IMR-90 (cell line): ENCODE measurements at regions not wholly inside any gene's neighbourhood (a gene's known extent, or its start where the extent isn't known, plus 50 kb on each side); places are given as distances from the start of the nearest gene placed in this dataset.

Source experiments
- ATAC-seq: fragments of 200-7000 bp; cut with Tn5 transposase; 2 replicates; pipeline ENCODE4 v1.9.1; 2020; ENCODE audit warnings: low read depth, mild to moderate bottlenecking, moderate library complexity
- BruUV-seq: library from RNA; stranded (reverse); fragments of 400-500 nt; replicated peaks from 2 replicates; lab custom pipeline; 2021; lab: Mats Ljungman, UMichigan
- CTCF ChIA-PET: fragments of 300-600 bp; formaldehyde crosslinking; extraction: SDS; loops from one replicate; lab custom pipeline; 2021; ENCODE audit warnings: antibody characterized with exemption; lab: Yijun Ruan, JAX
- POLR2A ChIA-PET: fragments of 300-600 bp; sonication (Branson Sonifier 250); formaldehyde crosslinking; loops from one replicate; lab custom pipeline; 2022; ENCODE audit warnings: antibody characterized with exemption; ENCODE audit not compliant: unreplicated experiment; lab: Charles Lee
- DNase-seq: peaks from one replicate; pipeline ENCODE4 v3.0.0; 2013
- H2AFZ ChIP-seq: replicated peaks from 2 replicates; pipeline ENCODE3; 2013; ENCODE audit warnings: low read length, mild to moderate bottlenecking; ENCODE audit not compliant: poor library complexity
- H2AK5ac ChIP-seq: 2 replicates; pipeline ENCODE4 v1.6.1; 2013; ENCODE audit warnings: low read depth, low read length, inconsistent platforms
- H2AK9ac ChIP-seq: replicated peaks from 2 replicates; pipeline ENCODE3; 2013; ENCODE audit warnings: mild to moderate bottlenecking, low read depth, low read length, moderate library complexity; ENCODE audit not compliant: poor library complexity
- H2BK120ac ChIP-seq: 2 replicates; pipeline ENCODE4 v1.6.1; 2013; ENCODE audit warnings: low read depth, low read length, inconsistent platforms
- H2BK15ac ChIP-seq: 3 replicates; pipeline ENCODE4 v1.6.1; 2013; ENCODE audit warnings: low read depth, low read length, inconsistent platforms
- H2BK20ac ChIP-seq: 2 replicates; pipeline ENCODE4 v1.6.1; 2013; ENCODE audit warnings: low read depth, mild to moderate bottlenecking, inconsistent platforms, low read length, moderate library complexity
- H2BK5ac ChIP-seq: 2 replicates; pipeline ENCODE4 v1.6.1; 2013; ENCODE audit warnings: mild to moderate bottlenecking, low read depth, low read length, inconsistent platforms; ENCODE audit not compliant: poor library complexity, severe bottlenecking
- H3K14ac ChIP-seq: replicated peaks from 2 replicates; pipeline ENCODE4 v1.6.1; 2013; ENCODE audit warnings: low read depth, low read length, inconsistent platforms
- H3K18ac ChIP-seq: 2 replicates; pipeline ENCODE4 v1.6.1; 2013; ENCODE audit warnings: low read depth, low read length, control low read depth
- H3K23ac ChIP-seq: 2 replicates; pipeline ENCODE4 v1.6.1; 2013; ENCODE audit warnings: low read depth, low read length, inconsistent platforms
- H3K27ac ChIP-seq: 2 replicates; pipeline ENCODE4 v1.5.1; 2013; ENCODE audit warnings: mild to moderate bottlenecking, control low read depth, low read length; ENCODE audit not compliant: insufficient read depth
- H3K27me3 ChIP-seq: 2 replicates; pipeline ENCODE4 v1.6.1; 2013; ENCODE audit warnings: low read length; ENCODE audit not compliant: control insufficient read depth, insufficient read depth
- H3K36me3 ChIP-seq: 2 replicates; pipeline ENCODE4 v1.6.1; 2013; ENCODE audit warnings: low read length, mixed read lengths; ENCODE audit not compliant: control insufficient read depth, insufficient read depth
- H3K4ac ChIP-seq: 2 replicates; pipeline ENCODE4 v1.6.1; 2013; ENCODE audit warnings: low read depth, low read length, inconsistent platforms
- H3K4me1 ChIP-seq: 2 replicates; pipeline ENCODE4 v1.6.1; 2013; ENCODE audit warnings: low read length, mixed read lengths; ENCODE audit not compliant: control insufficient read depth, insufficient read depth
- H3K4me2 ChIP-seq: 2 replicates; pipeline ENCODE4 v1.6.1; 2013; ENCODE audit warnings: low read depth, mild to moderate bottlenecking, control low read depth, low read length, moderate library complexity
- H3K4me3 ChIP-seq: 2 replicates; pipeline ENCODE4 v1.5.1; 2013; ENCODE audit warnings: low read depth, mild to moderate bottlenecking, control low read depth, low read length, moderate library complexity; ENCODE audit not compliant: insufficient read depth
- H3K56ac ChIP-seq: 2 replicates; pipeline ENCODE4 v1.6.1; 2013; ENCODE audit warnings: low read length, inconsistent platforms; ENCODE audit not compliant: insufficient read depth; ENCODE audit errors: extremely low read depth
- H3K79me1 ChIP-seq, 2 experiments: 2 replicates each; pipeline ENCODE4 v1.6.1; 2013; ENCODE audit warnings: low read length in 2 of 2, inconsistent platforms in 1 of 2, low read depth in 1 of 2
- H3K9ac ChIP-seq: 2 replicates; pipeline ENCODE4 v1.6.1; 2013; ENCODE audit warnings: low read depth, low read length, control low read depth
- H3K9me1 ChIP-seq: 2 replicates; pipeline ENCODE4 v1.6.1; 2013; ENCODE audit warnings: low read length, inconsistent platforms; ENCODE audit not compliant: insufficient read depth
- H3K9me3 ChIP-seq: 2 replicates; pipeline ENCODE4 v1.6.1; 2013; ENCODE audit warnings: low read length; ENCODE audit not compliant: control insufficient read depth, insufficient read depth
- H4K20me1 ChIP-seq: 2 replicates; pipeline ENCODE4 v1.6.1; 2013; ENCODE audit warnings: low read length, inconsistent platforms; ENCODE audit not compliant: insufficient read depth
- H4K5ac ChIP-seq: 2 replicates; pipeline ENCODE4 v1.6.1; 2013; ENCODE audit warnings: mild to moderate bottlenecking, low read depth, low read length, control low read depth
- H4K8ac ChIP-seq, 2 experiments: 2 replicates each; pipeline ENCODE4 v1.6.1; 2013; ENCODE audit warnings: low read depth in 2 of 2, low read length in 2 of 2, control low read depth in 1 of 2, inconsistent platforms in 1 of 2
- H4K91ac ChIP-seq: 2 replicates; pipeline ENCODE4 v1.6.1; 2013; ENCODE audit warnings: low read depth, low read length, inconsistent platforms; ENCODE audit not compliant: insufficient read depth
- BHLHE40 ChIP-seq: fragments of 150-350 bp; IDR thresholded peaks from 2 replicates; pipeline ENCODE4 v1.6.1; 2016; ENCODE audit warnings: mild to moderate bottlenecking, low read depth, low read length
- CEBPB ChIP-seq: IDR thresholded peaks from 2 replicates; pipeline ENCODE4 v1.6.1; 2012; ENCODE audit warnings: low read depth, low read length, improper control_type of control experiment
- CTCF ChIP-seq: conservative IDR thresholded peaks from 2 replicates; pipeline ENCODE4 v1.5.1; 2012; ENCODE audit warnings: mild to moderate bottlenecking, low read depth, low read length, improper control_type of control experiment
- ELK1 ChIP-seq: fragments of 150-350 bp; IDR thresholded peaks from 2 replicates; pipeline ENCODE4 v1.6.1; 2016; ENCODE audit warnings: low read depth, mild to moderate bottlenecking, low read length, moderate library complexity, borderline replicate concordance
- FOS ChIP-seq: fragments of 150-350 bp; IDR thresholded peaks from 2 replicates; pipeline ENCODE4 v1.6.1; 2016; ENCODE audit warnings: low read depth, low read length
- MAFK ChIP-seq: IDR thresholded peaks from 2 replicates; pipeline ENCODE4 v1.6.1; 2012; ENCODE audit warnings: low read depth, low read length, improper control_type of control experiment
- NFE2L2 ChIP-seq: fragments of 150-350 bp; IDR thresholded peaks from 2 replicates; pipeline ENCODE4 v1.6.1; 2016; ENCODE audit warnings: low read depth, mild to moderate bottlenecking, low read length
- POLR2A ChIP-seq: IDR thresholded peaks from 2 replicates; pipeline ENCODE4 v1.6.1; 2012; ENCODE audit warnings: mild to moderate bottlenecking, low read depth, low read length
- RFX5 ChIP-seq: IDR thresholded peaks from 2 replicates; pipeline ENCODE4 v1.8.0; 2012; ENCODE audit warnings: low read depth, mild to moderate bottlenecking, low read length, moderate library complexity
- SMC3 ChIP-seq: fragments of 150-350 bp; IDR thresholded peaks from 2 replicates; pipeline ENCODE4 v1.6.1; 2016; ENCODE audit warnings: low read depth, mild to moderate bottlenecking, antibody characterized with exemption, low read length, moderate library complexity
- USF2 ChIP-seq: fragments of 150-350 bp; IDR thresholded peaks from 2 replicates; pipeline ENCODE4 v1.6.1; 2017; ENCODE audit warnings: mild to moderate bottlenecking, antibody characterized with exemption, low read length, low read depth
- WGBS, 2 experiments: methylation state at CpG; one replicate each; pipeline versions ENCODE4 v1.1.5 to v1.1.7; 2013; ENCODE audit warnings: missing lambda C conversion rate in 2 of 2; ENCODE audit not compliant: insufficient read length in 1 of 2; ENCODE audit errors: extremely low coverage in 2 of 2; 5-methylcytosine and 5-hydroxymethylcytosine counted together
- dilution Hi-C: fragments of 300-500 bp; cut with HindIII; formaldehyde crosslinking; loops from one replicate; pipeline ENCODE4 v1.14.3; 2018; ENCODE audit warnings: low sequenced_read_pairs; ENCODE audit not compliant: unreplicated experiment
- in situ Hi-C: fragments of 300-500 bp; cut with MboI; formaldehyde crosslinking; loops from 3 replicates; pipeline ENCODE4 v1.14.3; 2019; ENCODE audit warnings: low sequenced_read_pairs, inconsistent platforms, mixed read lengths
- intact Hi-C: fragments of 100-400 bp; cut with micrococcal nuclease; formaldehyde crosslinking; loops from 2 replicates; pipeline ENCODE4 v1.10.0; 2022

- Histone ChIP-seq H2AFZ (no peak overlapping the region), H3K4me2 (no peak overlapping the region), H3K27ac (no peak overlapping the region), H4K91ac (no peak overlapping the region), H4K8ac (no peak overlapping the region), H3K14ac (no peak overlapping the region), H2BK120ac (no peak overlapping the region), H3K4me3 (no peak overlapping the region), H3K9ac (no peak overlapping the region), H3K9me3 (peaks cover 19% of the 10 kb centered on the region), H4K5ac (no peak overlapping the region), H2AK9ac (no peak overlapping the region), H3K18ac (no peak overlapping the region), H3K4me1 (no peaks in the 10 kb centered on the region), H3K79me1 (no peaks in the 10 kb centered on the region), H3K9me1 (no peaks in the 10 kb centered on the region), H2BK5ac (no peak overlapping the region), H3K23ac (no peak overlapping the region), H3K56ac (no peak overlapping the region), H2BK15ac (no peak overlapping the region), H3K27me3 (no peaks in the 10 kb centered on the region), H2BK20ac (no peak overlapping the region), H3K4ac (no peak overlapping the region), H3K36me3 (no peaks in the 10 kb centered on the region), H2AK5ac (no peak overlapping the region), H4K20me1 (no peaks in the 10 kb centered on the region)
- dilution Hi-C loops (no loop called here), intact Hi-C loops (no loop called here), in situ Hi-C loops (no loop called here)
- no TSS peak for BruUV-seq
- POLR2A ChIA-PET: no interaction called here
- CTCF ChIA-PET: interaction anchor here (0.6 kb wide), 1 partner anchor 262 kb away, joined by 3 read pairs; no protein-coding TSS in a partner anchor
- DNase-seq (no peak), ATAC-seq (no peak)
- WGBS, 2 experiments: no CpG with 5 or more reads among the region's 1 CpG
- no peak for TF ChIP-seq NFE2L2
- TF ChIP-seq RFX5: no peak
- no peak for TF ChIP-seq BHLHE40
- no peak for TF ChIP-seq FOS
- TF ChIP-seq CTCF: no peak
- no peak for TF ChIP-seq USF2
- TF ChIP-seq SMC3: no peak
- TF ChIP-seq ELK1: no peak
- TF ChIP-seq POLR2A: no peak
- TF ChIP-seq MAFK: no peak
- no peak for TF ChIP-seq CEBPB
Measured at GRCh38 chr10:83754857-83755256, 384.5 kb upstream of the GHITM start.
